Middle frontal gyrus (tissue), 1 donor: ENCODE measurements at regions not wholly inside any gene's neighbourhood (a gene's known extent, or its start where the extent isn't known, plus 50 kb on each side); places are given as distances from the start of the nearest gene placed in this dataset.
A peak's percentile ranks its signal among the peaks of the same experiment; 100 is the strongest.
"Not testable (repeated sequence)": the region's sequence is repeated elsewhere in the genome, so short reads cannot be mapped to it uniquely, and the experiment has no call there.

Experiments used
- DNase-seq: peaks from one replicate; pipeline ENCODE4 v3.0.0-alpha.2; 2015; ENCODE audit warnings: low spot score; ENCODE audit errors: extremely low spot score

DNA sequence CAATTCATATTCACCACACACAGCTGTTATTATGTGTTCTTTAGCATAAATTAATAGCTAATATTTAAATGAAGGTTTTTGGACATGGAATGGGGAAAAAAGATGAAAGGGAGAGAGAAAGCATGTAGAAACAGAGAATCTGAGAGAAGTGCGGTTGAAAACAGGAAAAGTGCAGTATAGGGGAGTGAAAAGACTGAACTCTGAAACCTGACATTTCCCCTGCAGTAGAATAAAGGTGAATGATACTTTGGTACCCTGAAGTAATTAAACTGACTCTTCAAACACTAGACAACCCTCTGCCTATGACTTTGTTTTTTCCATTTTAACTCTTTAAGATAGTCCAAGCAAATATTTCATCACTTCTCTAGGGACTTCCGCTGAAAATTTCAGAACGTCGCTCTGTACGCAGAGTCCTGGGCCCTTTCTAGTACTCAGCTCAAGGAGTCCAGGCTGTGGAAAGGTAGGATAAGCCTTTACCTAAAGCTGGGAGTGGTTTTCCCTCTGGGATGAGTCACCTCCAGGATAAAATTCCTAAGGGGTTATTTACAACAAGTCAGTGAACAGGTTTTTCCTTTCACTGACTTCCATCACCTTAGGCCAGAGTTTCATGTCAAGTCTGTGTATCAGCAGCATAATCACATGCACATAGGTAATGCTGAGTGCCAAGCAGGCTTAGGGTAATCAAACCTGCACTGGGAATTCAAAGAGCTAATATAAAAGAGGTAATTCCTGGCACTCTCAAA lies 614.5 kb downstream of the PKHD1 start:
- DNase-seq, result no peak

GRCh38 chr6:51474022-51474975 lies 613.1 kb downstream of the PKHD1 start:
- no peak for DNase-seq

- DNase-seq, result no peak
These were observed 609.6 kb downstream of the PKHD1 start for GRCh38 chr6:51477711-51478311.

- DNase-seq, result no peak
These were observed 608.1 kb downstream of the PKHD1 start for GRCh38 chr6:51479296-51479695.

DNA sequence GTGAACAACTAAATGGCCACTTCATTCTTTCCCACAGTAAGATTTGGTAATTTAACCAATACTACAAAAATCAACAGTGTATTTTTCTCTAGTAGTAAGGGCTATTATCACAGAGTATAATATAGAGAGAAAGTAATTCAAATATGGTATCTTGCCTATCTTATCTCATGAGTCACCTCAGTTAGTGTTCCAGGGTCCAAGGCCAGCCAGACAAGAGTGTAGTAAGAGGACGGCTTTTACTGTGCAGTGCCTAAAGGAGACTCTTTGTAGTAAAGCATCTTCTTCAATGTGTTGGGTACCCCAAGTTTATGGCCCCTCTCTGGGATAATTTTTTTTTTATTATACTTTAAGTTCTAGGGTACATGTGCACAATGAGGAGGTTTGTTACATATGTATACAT lies 607.4 kb downstream of the PKHD1 start:
- no peak for DNase-seq

- DNase-seq, result not testable (repeated sequence)
These were observed 601.5 kb downstream of the PKHD1 start for GRCh38 chr6:51485869-51486268.

DNA sequence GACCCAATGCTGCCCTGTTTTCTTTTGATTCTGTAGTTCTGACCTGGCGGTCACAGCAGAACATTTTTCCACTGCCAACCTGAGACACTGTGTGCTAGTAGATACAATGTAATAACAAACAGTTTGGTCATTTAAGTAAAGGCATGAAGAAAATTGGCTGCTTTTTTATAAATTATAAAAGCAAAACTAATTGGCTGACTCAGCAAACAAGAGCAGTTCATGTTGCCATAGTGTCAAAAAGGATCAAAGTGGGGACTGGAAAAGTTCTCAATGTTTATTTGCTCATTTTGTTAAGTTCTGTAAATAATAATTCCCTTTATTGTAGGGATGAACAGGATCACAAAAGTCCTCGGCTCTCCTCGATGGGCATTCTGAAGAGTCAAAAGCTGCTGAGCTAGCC lies 599.5 kb downstream of the PKHD1 start:
- no peak for DNase-seq

DNA sequence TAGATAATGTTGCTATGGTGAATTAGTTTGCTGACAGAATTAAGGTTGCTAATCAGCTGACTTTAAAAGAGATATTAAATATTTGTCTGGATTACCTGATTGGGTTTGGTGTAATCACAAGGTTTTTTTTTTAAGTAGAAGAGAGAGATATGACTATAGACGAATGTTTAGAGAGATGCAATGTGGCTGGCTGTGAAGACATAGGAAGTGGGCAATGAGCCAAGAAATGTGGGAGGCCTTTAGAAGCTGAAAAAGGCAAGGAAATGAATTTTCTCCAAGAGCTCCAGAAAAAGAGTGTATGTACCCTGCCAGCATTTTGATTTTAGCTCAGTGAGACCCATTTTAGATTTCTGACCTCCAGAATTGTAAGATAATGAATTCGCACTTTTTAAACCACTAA lies 598.3 kb downstream of the PKHD1 start:
- DNase-seq, result peak; percentile 24

GRCh38 chr6:51490101-51490500 lies 597.3 kb downstream of the PKHD1 start:
- DNase-seq, result no peak

DNA sequence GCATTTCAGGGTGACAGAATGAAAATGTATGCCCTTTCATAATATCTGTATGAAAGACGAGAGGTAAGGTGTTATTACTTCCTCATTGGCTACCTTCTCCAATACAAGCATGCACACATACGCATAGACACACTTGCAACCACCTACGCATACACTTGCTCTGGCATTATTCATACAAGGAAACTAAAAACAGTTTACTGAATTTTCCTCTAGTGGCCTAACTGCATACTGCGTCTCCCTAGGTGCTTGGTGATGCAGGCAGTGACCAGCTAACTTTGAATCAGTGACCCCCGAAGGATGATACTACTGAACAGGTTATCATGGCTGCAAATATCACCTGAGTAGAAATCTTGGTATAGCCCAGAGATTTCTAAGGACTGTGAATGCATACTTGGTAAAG lies 593.1 kb downstream of the PKHD1 start:
- no peak for DNase-seq

DNA sequence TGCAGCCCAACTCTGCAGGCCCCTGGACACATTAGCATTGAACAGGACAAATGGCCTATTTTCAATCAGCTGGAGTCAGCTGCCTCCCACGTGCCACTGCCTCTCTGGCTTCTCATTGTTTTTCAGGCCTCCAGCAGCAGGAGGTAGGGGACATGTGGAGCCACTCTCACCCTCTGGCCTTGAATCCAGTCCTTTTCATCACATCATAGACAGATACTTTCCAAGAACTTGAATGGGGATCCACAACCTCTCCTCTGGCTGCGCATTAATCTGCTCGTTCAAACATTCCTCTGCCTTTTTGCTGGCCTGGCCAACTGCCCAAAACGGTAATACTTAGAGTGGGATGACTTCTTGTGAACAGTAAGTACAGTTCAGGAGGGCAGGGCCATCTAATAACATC lies 592.3 kb downstream of the PKHD1 start:
- peak; percentile 10 for DNase-seq

GRCh38 chr6:51495610-51496396 lies 591.6 kb downstream of the PKHD1 start:
- DNase-seq, result no peak

- DNase-seq, result no peak
These were observed 584.4 kb downstream of the PKHD1 start for GRCh38 chr6:51502996-51503395.

DNA sequence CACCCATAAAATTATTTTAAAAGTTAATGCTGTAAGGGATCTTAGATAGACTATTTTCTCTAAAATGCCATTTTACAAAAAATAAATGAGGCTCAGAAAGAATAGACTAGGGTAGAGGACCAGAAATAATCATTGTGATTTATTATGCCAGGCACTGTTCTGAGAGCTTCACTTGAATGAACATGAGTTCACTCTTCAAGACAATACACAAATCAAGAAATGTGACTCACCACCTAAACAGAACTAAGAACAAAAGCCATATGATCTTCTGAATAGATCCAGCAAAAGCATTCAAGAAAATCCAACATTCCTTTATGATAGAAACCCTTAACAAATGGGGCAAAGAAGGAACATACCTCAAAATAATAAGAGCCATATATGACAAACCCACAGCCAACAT lies 582.0 kb downstream of the PKHD1 start:
- DNase-seq, result no peak

DNA sequence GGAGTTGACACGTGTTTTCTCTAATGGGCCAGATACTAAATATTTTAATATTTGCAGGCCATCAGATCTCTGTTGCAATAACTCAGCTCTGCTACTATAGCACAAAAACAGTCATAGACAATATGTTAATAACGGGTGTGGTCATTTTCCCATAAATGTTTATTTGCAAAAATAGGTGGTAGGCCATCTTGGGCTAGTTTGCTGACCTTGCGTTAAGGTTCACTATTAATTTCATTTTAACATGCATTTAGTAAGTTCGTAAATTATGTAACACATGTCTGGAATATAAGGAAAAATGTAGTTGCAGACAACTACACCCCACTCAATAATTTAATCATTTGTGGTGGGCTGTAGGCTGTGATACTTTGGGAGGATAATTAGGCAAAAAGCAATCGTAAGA lies 577.8 kb downstream of the PKHD1 start:
- no peak for DNase-seq

- no peak for DNase-seq
These were observed 576.3 kb downstream of the PKHD1 start for GRCh38 chr6:51511081-51511480.

GRCh38 chr6:51513891-51514747 lies 573.3 kb downstream of the PKHD1 start:
- DNase-seq, result no peak

DNA sequence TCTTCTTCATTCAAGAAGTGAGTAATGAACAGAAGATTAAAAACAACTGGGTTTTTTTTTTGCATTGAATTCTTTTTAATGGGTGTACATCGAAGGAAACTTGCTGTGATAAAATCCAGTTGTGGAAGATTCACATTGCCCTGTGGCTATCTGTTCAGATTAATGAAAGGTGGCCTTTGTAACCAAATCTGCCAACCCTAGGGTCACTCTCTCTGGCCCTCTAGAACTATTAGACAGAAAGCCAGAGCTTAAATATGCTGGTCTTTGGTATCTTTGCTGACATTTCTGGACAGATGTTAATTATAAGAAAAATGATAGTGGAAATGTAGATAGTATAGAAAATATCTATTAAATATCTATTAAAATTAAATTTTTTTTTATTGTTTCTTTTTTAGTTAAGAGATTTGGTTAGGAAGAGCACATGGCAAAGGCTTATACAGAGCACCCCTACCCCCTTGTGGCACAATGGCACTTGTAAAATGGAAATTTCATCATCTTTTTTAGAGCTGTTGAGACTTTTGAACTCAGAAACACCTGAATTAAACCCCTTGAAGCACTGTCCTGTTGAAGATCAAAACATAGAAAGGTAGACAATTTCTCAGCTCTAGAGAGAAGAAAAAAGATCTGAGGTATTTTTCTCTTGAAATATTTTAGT lies 572.5 kb downstream of the PKHD1 start:
- DNase-seq, result no peak

DNA sequence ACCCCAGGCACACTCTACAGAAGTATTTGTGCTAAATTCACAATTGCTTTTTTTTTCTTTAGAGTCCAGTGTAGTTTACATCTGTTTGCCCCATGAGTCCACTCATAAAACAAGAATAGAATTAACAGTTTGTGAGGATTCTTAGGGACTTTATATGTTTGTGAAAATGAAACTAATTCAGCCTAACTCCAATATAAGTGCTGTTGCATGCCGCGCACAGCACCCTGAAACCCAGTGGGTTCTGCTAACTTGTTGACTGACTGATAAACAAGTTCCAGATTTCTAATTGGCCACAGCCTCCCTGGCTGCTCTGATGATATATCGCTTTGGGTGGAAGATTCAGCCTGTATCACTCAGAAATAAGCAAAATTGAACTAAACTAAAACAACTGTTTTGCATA lies 561.4 kb downstream of the PKHD1 start:
- no peak for DNase-seq

DNA sequence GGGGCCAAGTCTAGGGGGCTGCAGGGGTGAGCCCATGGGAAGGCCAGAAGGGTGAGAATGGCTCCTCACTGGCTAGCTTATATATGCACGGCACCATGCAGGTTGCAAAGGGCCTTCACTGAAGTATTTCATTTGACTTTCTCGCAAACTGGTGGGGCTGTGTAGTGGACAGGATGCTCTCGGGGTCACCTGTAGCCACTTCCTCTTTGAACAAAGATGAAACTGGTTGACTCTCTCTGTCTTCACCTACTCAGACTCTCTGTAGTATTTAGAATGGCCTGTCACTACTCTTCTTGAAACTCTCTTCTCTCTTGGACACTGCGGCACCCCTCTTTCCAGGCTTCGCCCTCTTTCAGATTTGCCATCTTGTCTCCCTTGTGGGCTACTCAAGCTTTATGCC lies 560.5 kb downstream of the PKHD1 start:
- no peak for DNase-seq
